Testis (tissue), 2 donors: ENCODE measurements at regions not wholly inside any gene's neighbourhood (a gene's known extent, or its start where the extent isn't known, plus 50 kb on each side); places are given as distances from the start of the nearest gene placed in this dataset.

Experiments used
- POLR2A ChIP-seq: fragments of 450-650 bp; IDR thresholded peaks from one replicate; pipeline ENCODE4 v1.6.1; 2017; ENCODE audit warnings: antibody characterized with exemption, mild to moderate bottlenecking, moderate library complexity
- TF ChIP-seq, protein P1 (sequence below), 3 experiments: fragments of 450-650 bp in 2 of 3; fragments of 200-600 bp in 1 of 3; sonication (generic) in 1 of 3; IDR thresholded peaks; one replicate each; pipeline ENCODE4 v1.5.1; 2016 to 2019; ENCODE audit warnings: antibody characterized with exemption in 3 of 3, mild to moderate bottlenecking in 2 of 3, moderate library complexity in 1 of 3

DNA sequence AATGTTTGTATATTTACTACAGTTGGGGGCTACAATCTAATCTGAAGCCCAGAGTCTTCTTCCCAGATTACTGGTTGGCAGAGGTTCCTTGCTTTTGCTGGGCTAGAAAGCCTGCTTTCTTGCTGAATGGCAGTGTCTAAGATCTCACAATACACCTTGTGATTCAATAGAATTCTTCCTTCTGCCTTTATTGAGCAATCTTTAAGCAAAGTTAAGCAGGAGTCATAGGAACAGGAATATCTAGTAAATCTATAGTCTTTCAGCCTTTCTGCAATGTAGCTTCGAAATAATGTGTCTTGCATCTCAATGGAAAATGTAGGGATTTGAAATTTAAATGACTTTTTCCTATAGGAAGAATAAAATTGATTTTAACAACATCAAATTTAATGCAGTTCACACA lies 346.1 kb downstream of the SLITRK1 start:
- TF ChIP-seq POLR2A: no peak
- TF ChIP-seq, protein P1, sequence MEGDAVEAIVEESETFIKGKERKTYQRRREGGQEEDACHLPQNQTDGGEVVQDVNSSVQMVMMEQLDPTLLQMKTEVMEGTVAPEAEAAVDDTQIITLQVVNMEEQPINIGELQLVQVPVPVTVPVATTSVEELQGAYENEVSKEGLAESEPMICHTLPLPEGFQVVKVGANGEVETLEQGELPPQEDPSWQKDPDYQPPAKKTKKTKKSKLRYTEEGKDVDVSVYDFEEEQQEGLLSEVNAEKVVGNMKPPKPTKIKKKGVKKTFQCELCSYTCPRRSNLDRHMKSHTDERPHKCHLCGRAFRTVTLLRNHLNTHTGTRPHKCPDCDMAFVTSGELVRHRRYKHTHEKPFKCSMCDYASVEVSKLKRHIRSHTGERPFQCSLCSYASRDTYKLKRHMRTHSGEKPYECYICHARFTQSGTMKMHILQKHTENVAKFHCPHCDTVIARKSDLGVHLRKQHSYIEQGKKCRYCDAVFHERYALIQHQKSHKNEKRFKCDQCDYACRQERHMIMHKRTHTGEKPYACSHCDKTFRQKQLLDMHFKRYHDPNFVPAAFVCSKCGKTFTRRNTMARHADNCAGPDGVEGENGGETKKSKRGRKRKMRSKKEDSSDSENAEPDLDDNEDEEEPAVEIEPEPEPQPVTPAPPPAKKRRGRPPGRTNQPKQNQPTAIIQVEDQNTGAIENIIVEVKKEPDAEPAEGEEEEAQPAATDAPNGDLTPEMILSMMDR (IDR thresholded peaks at IDR 0.05): no peak
